GM19023 (cell line): ENCODE measurements at regions not wholly inside any gene's neighbourhood (a gene's known extent, or its start where the extent isn't known, plus 50 kb on each side); places are given as distances from the start of the nearest gene placed in this dataset.

Source experiments
- ATAC-seq: cut with Tn5 transposase; IDR thresholded peaks from one replicate; pipeline ENCODE4 v1.9.1; 2021; ENCODE audit warnings: mild to moderate bottlenecking, moderate library complexity; ENCODE audit not compliant: unreplicated experiment

DNA sequence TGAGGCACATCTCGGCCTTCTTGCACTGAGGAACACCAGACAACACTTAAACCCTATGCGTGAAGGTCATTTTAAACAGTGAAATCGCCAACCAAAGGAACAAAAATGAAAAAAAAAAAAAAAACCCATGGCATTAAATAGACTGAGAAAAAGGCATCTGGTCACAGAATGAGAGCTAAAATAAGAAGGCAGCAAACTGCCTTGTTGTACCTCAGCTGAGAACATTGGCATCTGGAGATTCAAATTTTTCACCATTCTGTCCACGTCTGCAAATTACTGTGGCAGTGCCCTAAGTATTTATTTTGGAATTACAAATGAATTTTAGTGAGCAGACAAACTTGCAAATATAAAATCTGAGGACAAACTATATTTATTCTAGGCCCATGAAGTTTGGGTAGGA is 82.6 kb upstream of the POU1F1 start:
- ATAC-seq, result no peak

DNA sequence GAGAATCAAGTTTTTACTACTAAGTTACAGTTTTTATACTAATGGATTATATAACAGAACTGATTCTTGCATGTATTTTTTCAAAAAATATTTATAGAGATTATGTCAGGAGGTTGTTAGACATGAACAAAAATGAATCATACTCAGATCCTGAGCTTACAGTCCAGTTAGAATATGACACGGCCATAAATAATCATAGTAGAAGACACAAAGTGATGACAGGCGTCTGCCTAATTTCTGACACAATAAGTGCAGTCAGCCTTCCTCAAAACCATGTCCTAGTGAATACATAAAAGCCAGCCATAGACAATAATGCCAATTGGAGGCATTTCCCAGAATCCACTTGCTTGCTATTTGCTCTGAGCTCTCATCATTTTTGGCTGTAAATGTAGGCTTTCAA is 81.7 kb upstream of the POU1F1 start:
- ATAC-seq, result no peak

GRCh38 chr3:87354398-87354797 is 78.0 kb upstream of the POU1F1 start:
- no peak for ATAC-seq

DNA sequence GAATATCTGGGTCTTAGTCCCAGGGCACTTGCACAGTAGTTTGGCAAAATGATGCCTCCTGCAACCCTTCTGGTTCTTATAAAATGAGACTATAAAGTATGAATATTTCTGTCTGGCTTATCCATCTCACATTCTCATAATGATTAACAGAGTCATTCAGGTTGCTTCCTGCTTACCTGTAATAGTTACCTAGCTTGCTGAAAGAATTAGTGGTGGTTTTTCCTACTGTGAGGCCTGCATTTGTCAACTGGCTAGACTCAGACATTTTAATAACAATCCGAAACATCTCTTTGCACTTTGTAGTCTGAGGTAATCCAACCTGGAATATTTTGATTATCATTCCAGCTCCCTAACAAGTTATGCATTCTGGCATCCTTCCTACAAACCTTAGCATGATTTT is 75.6 kb upstream of the POU1F1 start:
- no peak for ATAC-seq

DNA sequence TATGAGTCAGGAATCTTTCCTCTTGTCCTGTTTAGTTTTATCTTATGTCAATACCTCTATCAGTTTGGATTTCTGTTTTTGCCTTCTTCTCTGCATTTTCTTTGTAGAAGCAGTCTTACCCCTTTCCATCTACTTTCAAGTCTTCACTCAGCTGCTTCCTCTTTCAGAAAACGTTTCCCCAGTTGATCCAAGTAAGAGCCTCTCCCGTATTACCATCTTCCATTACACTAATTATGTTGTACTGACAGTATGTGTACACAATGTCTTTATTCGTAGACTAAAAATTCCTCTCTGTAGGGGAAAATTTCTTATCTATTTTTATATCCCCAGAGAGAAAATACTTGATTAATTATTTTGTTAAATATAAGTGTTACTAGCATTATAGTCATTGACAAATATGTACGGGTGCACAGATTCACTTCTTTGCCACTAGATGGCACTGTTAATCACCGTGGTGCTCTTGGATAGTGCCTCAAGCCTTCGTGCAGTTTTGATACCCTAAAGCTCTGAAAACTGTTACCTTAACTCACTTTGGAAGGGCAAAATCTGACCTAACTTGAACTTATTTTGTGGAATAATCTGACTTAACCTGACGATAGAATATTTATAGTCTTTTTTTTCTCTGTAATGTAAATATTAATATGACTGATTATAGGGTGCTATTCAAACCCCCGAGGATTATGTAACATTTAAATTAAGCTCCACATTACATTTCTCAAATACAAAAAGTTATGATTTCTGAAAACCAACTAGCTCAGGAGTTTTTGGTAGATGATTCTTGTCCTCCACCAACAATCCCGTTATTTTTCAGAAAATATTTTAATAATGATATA is 74.2 kb upstream of the POU1F1 start:
- peak; percentile 99 for ATAC-seq

- no peak for ATAC-seq
Measured at GRCh38 chr3:87349833-87350232, 73.4 kb upstream of the POU1F1 start.

- ATAC-seq, result no peak
Measured at GRCh38 chr3:87336761-87337160, 60.4 kb upstream of the POU1F1 start.

DNA sequence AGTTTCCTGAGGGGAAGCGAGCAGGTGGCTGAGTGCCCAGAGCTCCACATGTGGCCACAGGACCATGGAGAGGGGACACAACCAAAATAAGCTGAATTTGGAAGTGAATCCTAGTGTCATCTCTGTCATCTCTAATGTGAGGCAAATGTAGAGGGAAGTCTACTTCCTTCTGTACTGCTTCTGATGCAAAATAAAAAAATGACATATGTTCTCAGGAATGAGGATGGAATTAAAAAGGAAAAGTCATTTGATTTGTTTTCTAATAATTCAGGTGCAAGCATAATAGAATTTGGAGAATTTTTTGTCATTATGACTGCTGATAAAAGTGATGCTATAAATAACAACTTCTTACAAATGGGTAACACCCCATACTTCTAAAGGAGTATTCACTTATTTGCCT is 59.5 kb upstream of the POU1F1 start:
- ATAC-seq, result no peak

- ATAC-seq, result no peak
Measured at GRCh38 chr3:87333393-87333892, 57.1 kb upstream of the POU1F1 start.

DNA sequence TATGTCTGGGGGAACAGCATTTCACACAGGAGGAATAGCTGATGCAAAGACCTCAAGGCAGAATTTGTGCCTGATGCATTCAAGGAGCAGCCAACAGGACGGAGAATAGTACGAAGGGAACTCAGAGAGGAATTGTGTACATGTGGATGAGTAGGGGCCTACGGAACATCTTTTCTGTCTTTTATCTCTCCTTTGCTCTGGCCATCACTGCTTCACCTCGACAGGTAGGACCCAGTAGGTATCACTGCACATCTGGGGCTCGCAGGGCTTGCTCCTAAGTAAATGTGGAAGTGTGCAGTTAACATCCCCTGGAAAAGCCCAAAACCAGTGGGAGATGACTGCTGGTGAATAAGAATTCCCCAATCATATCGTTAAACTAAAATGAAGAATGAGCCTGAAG is 56.4 kb upstream of the POU1F1 start:
- ATAC-seq, result no peak

- no peak for ATAC-seq
Measured at GRCh38 chr3:87329065-87329464, 52.7 kb upstream of the POU1F1 start.
